Calu3 (cell line): ENCODE measurements at regions not wholly inside any gene's neighbourhood (a gene's known extent, or its start where the extent isn't known, plus 50 kb on each side); places are given as distances from the start of the nearest gene placed in this dataset.

Experiments used
- BruUV-seq: library from RNA; stranded (reverse); fragments of 400-500 nt; replicated peaks from 2 replicates; lab custom pipeline; 2021; lab: Mats Ljungman, UMichigan
- CTCF ChIA-PET: fragments of 300-600 bp; sonication (Branson Sonifier 250); formaldehyde crosslinking; loops from one replicate; lab custom pipeline; 2022; ENCODE audit warnings: antibody characterized with exemption; lab: Charles Lee
- DNase-seq: peaks from one replicate; pipeline ENCODE4 v3.0.0; 2022
- H3K27ac Mint-ChIP-seq: one replicate; pipeline ENCODE4 v1.8.0; 2022; ENCODE audit warnings: mixed read lengths; ENCODE audit not compliant: unreplicated experiment
- H3K27me3 Mint-ChIP-seq: one replicate; pipeline ENCODE4 v1.8.0; 2022; ENCODE audit warnings: mixed read lengths; ENCODE audit not compliant: unreplicated experiment
- H3K36me3 Mint-ChIP-seq: one replicate; pipeline ENCODE4 v1.8.0; 2022; ENCODE audit warnings: mild to moderate bottlenecking, moderate library complexity, mixed read lengths; ENCODE audit not compliant: insufficient read depth, unreplicated experiment
- H3K4me1 Mint-ChIP-seq: one replicate; pipeline ENCODE4 v1.8.0; 2022; ENCODE audit warnings: mild to moderate bottlenecking, low read depth, mixed read lengths; ENCODE audit not compliant: unreplicated experiment
- H3K4me3 Mint-ChIP-seq: one replicate; pipeline ENCODE4 v1.8.0; 2022; ENCODE audit warnings: mild to moderate bottlenecking, low read depth, moderate library complexity, mixed read lengths; ENCODE audit not compliant: unreplicated experiment
- H3K9me3 Mint-ChIP-seq: one replicate; pipeline ENCODE4 v1.8.0; 2022; ENCODE audit warnings: low read depth, mixed read lengths; ENCODE audit not compliant: unreplicated experiment
- CTCF ChIP-seq: fragments of 200-600 bp; IDR thresholded peaks from one replicate; pipeline ENCODE4 v1.8.0; 2022; ENCODE audit warnings: antibody characterized with exemption; ENCODE audit not compliant: unreplicated experiment
- intact Hi-C: fragments of 100-400 bp; cut with micrococcal nuclease; formaldehyde crosslinking; loops from one replicate; pipeline ENCODE4 v1.10.0; 2022; ENCODE audit not compliant: unreplicated experiment

DNA sequence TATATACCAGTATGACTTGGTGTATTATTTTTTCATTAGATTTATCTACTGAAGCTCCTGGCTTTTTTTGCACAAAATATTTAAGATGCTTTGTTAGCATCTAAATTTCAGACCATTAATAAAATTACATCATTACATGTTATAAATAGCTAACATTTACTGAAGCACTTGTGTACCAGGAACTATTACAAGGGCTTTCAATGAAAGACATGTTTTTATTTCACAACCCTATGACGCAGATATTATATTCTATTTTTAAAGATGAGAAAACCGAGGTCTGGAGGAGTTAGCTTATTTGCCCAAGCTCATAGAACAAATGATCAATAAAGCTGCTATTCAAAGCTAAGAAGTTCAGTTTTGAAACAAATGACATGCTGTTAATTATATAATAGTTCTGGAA, 420.4 kb upstream of the DCN start:
- CTCF ChIA-PET, result no interaction called here
- TF ChIP-seq CTCF, result no peak
- H3K4me3 Mint-ChIP-seq, result no peak overlapping the region
- no peak for DNase-seq
- no peaks in the 10 kb centered on the region for H3K36me3 Mint-ChIP-seq
- BruUV-seq, result no TSS peak
- peaks cover 4% of the 10 kb centered on the region for H3K9me3 Mint-ChIP-seq
- H3K27me3 Mint-ChIP-seq, result no peaks in the 10 kb centered on the region
- H3K4me1 Mint-ChIP-seq, result no peaks in the 10 kb centered on the region
- intact Hi-C loops, result no loop called here
- H3K27ac Mint-ChIP-seq, result no peak overlapping the region

DNA sequence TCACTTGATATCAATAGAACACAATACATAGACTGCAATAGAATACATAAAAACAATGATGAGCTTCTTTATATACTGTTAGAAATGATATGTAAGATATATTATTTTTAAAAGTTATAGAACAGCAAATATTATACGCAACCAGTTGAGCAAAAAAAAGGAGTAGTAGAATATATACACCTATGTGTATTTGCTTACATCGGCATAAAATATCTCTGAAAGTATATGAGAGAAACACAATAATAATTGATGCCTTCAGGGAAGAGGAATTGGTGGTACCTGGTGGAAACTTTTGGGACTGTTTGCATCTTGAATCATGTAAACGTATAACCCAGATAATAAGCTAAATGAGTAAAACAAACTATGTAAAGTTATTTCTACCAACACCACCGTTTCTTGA, 418.4 kb upstream of the DCN start:
- CTCF ChIA-PET, result no interaction called here
- no peaks in the 10 kb centered on the region for H3K4me1 Mint-ChIP-seq

DNA sequence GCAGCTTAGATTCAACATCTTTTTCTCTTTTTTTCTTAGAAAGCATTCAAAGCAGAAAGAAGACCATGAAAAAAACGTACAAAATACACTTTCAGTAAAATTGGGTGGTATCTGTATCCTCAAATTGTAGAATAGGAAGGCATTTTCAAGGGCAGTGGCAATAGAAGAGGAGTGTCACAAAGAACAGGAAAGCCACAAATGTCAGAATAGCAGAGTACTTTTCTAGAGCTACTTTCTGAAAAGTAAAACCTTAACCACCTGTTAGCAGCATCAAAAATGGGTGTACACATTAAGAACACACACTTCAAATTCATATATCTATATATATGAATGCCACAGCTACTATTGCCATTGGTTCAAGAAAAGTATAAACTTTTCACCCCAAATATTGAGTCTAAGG, 412.1 kb upstream of the DCN start:
- Mint-ChIP-seq H3K9me3 (peaks cover 2% of the 10 kb centered on the region), H3K36me3 (no peaks in the 10 kb centered on the region), H3K4me3 (no peak overlapping the region), H3K27ac (no peak overlapping the region), H3K4me1 (no peaks in the 10 kb centered on the region), H3K27me3 (no peaks in the 10 kb centered on the region)
- no TSS peak for BruUV-seq
- intact Hi-C loops, result no loop called here
- no peak for TF ChIP-seq CTCF
- CTCF ChIA-PET, result no interaction called here
- no peak for DNase-seq

More for the DNA sequence above, 418.4 kb upstream of the DCN start:
- H3K27me3 Mint-ChIP-seq, result no peaks in the 10 kb centered on the region
- DNase-seq, result no peak
- H3K9me3 Mint-ChIP-seq, result peaks cover 6% of the 10 kb centered on the region
- H3K36me3 Mint-ChIP-seq, result no peaks in the 10 kb centered on the region
- no peak for TF ChIP-seq CTCF
- BruUV-seq, result no TSS peak
- no peak overlapping the region for H3K4me3 Mint-ChIP-seq
- intact Hi-C loops, result no loop called here
- no peak overlapping the region for H3K27ac Mint-ChIP-seq

DNA sequence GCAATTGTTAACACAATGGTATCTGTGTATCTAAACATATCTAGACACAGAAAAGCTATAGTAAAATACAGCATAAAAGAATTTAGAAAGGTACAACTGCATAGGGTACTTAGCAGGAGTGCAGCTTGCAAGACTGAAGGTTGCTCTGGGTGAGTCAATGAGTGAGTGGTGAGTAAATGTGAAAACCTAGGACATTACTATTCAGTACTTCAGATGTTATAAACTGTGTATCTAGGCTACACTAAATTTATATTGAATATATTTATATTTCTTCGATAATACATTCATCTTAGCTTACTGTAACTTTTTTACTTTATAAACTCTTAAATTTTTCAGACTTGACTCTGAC, 409.0 kb upstream of the DCN start:
- no peaks in the 10 kb centered on the region for H3K9me3 Mint-ChIP-seq
- intact Hi-C loops, result no loop called here
- H3K4me3 Mint-ChIP-seq, result no peak overlapping the region
- H3K27me3 Mint-ChIP-seq, result no peaks in the 10 kb centered on the region
- H3K4me1 Mint-ChIP-seq, result peaks cover 6% of the 10 kb centered on the region
- no peak overlapping the region for H3K27ac Mint-ChIP-seq
- TF ChIP-seq CTCF, result no peak
- CTCF ChIA-PET, result no interaction called here
- no peak for DNase-seq
- no peaks in the 10 kb centered on the region for H3K36me3 Mint-ChIP-seq
- BruUV-seq, result no TSS peak
